ENCODE measurements at regions not wholly inside any gene's neighbourhood (a gene's known extent, or its start where the extent isn't known, plus 50 kb on each side); places are given as distances from the start of the nearest gene placed in this dataset.
A peak's percentile ranks its signal among the peaks of the same experiment; 100 is the strongest.

DNA sequence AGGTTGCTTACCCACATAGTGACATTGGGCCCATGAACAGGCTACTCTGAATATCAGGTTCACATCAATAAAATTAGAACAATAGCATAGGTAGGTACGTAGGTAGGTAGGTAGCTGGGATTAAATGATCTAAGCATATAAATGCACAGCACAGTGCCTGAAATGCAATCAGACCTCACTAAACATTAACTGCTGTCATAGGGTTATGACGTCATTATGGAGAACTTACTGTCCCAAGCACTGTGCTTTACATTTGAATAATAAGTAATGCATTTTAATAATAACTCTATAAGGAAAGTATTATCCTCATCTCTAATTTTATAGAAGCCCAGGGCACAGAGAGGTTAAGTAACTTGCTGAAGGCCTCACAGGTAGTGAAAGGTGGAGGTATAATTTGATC, 112.5 kb downstream of the RPS24 start:
- TF ChIP-seq, protein P1, sequence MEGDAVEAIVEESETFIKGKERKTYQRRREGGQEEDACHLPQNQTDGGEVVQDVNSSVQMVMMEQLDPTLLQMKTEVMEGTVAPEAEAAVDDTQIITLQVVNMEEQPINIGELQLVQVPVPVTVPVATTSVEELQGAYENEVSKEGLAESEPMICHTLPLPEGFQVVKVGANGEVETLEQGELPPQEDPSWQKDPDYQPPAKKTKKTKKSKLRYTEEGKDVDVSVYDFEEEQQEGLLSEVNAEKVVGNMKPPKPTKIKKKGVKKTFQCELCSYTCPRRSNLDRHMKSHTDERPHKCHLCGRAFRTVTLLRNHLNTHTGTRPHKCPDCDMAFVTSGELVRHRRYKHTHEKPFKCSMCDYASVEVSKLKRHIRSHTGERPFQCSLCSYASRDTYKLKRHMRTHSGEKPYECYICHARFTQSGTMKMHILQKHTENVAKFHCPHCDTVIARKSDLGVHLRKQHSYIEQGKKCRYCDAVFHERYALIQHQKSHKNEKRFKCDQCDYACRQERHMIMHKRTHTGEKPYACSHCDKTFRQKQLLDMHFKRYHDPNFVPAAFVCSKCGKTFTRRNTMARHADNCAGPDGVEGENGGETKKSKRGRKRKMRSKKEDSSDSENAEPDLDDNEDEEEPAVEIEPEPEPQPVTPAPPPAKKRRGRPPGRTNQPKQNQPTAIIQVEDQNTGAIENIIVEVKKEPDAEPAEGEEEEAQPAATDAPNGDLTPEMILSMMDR (IDR thresholded peaks at IDR 0.05; ENCODE audit: insufficient read depth, missing control alignments) = no peak
- DNase-seq (ENCODE audit: insufficient read length, low spot score) (no peak), FAIRE-seq (no peak)

GRCh38 chr10:78147202-78147601, 113.5 kb downstream of the RPS24 start:
- DNase-seq (ENCODE audit: insufficient read length, low spot score) = no peak
- no peak for FAIRE-seq
- TF ChIP-seq, protein P1 (IDR thresholded peaks at IDR 0.05; ENCODE audit: insufficient read depth, missing control alignments) = no peak

- DNase-seq (ENCODE audit: insufficient read length, low spot score) = no peak
- peak; percentile 16 for FAIRE-seq
- TF ChIP-seq, protein P1 (IDR thresholded peaks at IDR 0.05; ENCODE audit: insufficient read depth, missing control alignments) = no peak
These were observed 114.7 kb downstream of the RPS24 start for GRCh38 chr10:78148216-78148960.

DNA sequence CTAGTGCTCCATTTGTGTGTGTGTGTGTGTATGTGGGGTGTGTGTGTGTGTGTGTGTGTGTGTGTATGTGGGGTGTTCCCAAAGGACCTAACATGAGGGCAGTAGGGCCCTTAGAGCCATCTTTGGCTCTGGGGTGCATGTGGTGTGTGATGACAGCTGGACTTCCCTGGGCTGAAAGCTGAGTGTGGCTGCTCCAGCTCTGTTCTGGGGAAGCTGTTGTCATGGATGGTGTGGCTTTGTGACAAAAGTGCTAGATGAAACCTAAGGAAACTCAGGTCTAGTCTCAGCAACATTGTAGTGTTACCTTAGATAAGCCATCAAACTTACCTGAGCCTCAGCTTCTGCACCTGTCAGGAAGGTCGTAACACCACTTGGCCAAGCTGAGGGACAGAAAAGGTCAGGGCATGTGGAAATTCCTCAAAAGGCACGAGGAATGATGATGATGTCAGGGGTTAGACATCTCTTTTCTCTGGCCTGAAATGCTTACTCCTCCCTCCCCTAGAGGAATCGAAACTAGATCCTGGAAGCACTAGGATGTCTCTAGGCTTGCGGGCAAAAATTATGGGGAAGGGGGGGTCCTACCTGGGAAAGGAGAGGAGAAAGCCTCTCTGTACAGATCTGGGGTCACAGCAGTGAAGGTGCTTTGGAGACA, 115.4 kb downstream of the RPS24 start:
- FAIRE-seq (no peak), DNase-seq (ENCODE audit: insufficient read length, low spot score) (no peak)
- TF ChIP-seq, protein P1 (IDR thresholded peaks at IDR 0.05; ENCODE audit: insufficient read depth, missing control alignments) = no peak

DNA sequence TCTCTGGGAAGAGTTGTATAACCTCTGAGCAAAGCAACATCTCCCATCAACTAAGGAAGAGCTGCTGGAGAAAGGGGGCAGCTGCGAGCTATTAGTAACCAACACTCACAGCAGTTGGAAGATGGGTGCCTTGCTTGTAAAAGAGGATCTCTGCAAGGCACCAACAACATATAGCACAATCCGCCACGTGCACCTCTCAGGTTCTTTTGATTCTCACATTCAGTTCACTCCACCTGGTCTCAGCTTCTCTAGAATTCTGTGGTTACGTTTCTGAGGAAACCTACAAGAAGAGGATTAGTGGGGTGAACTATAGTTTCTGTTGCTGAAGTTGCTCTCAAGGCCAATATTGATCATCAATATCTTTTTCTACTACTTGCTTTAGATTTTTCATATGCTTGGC, 117.1 kb downstream of the RPS24 start:
- TF ChIP-seq, protein P1 (IDR thresholded peaks at IDR 0.05; ENCODE audit: insufficient read depth, missing control alignments) = no peak
- no peak for DNase-seq (ENCODE audit: insufficient read length, low spot score)
- FAIRE-seq = no peak

DNA sequence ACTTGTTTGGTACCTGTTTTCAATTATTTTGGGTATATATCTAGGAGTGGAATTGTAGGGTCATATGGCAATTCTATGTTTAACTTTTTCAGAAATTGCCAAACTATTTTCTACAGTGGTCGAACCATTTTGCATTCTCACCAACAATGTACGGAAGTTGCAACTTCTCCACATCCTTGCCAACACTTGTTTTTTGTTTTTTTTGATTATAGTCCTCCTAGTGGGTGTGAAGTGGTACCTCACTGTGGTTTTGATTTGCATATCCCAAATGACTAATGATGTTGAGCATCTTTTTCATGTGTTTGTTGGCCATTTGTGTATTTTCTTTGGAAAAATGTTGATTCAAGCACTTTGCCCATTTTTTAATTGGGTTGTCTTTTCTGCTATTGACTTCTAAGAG, 122.1 kb downstream of the RPS24 start:
- TF ChIP-seq, protein P1 (IDR thresholded peaks at IDR 0.05; ENCODE audit: insufficient read depth, missing control alignments) = peak; percentile 0
- FAIRE-seq = no peak
- DNase-seq (ENCODE audit: insufficient read length, low spot score) = no peak

- FAIRE-seq (no peak), DNase-seq (ENCODE audit: insufficient read length, low spot score) (no peak)
- TF ChIP-seq, protein P1 (IDR thresholded peaks at IDR 0.05; ENCODE audit: insufficient read depth, missing control alignments) = no peak
These were observed 126.9 kb downstream of the RPS24 start for GRCh38 chr10:78160591-78160990.

Data from D721Med (cell line).